ENCODE measurements at regions not wholly inside any gene's neighbourhood (a gene's known extent, or its start where the extent isn't known, plus 50 kb on each side); places are given as distances from the start of the nearest gene placed in this dataset.

- H3K9me3 Mint-ChIP-seq (ENCODE audit: unreplicated experiment): no peaks in the 10 kb centered on the region
- no peaks in the 10 kb centered on the region for H3K4me1 Mint-ChIP-seq (ENCODE audit: low read depth, unreplicated experiment)
- no peaks in the 10 kb centered on the region for H3K27me3 Mint-ChIP-seq (ENCODE audit: unreplicated experiment)
- no peak overlapping the region for H3K4me3 Mint-ChIP-seq (ENCODE audit: unreplicated experiment)
- no peak for TF ChIP-seq CTCF (IDR thresholded peaks at IDR 0.05; ENCODE audit: partially characterized antibody, unreplicated experiment)
- no peak overlapping the region for H3K27ac Mint-ChIP-seq (ENCODE audit: unreplicated experiment)
- no peak for DNase-seq
- H3K36me3 Mint-ChIP-seq (ENCODE audit: unreplicated experiment): no peaks in the 10 kb centered on the region
Measured at GRCh38 chr14:43039881-43040280, 1433.2 kb downstream of the LRFN5 start.

DNA sequence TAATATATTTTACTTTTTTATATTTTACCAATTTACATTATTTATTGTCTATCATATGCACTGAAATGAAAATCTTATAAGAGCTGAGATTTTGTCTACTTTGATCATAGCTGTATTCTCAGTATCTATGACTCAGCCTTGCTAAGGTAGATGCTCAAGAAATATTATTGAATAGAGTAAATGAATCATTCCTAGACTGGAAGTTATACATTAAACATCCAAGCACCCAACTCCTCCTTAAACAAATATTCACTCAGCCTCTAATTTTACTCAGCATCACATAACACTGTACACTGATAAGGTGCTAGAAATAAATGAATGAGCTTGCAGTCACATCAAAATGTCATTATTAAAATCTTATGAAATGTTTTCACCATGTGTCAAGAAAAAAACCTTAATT, 1424.9 kb downstream of the LRFN5 start:
- Mint-ChIP-seq H3K36me3 (ENCODE audit: unreplicated experiment) (no peaks in the 10 kb centered on the region), H3K4me3 (ENCODE audit: unreplicated experiment) (no peak overlapping the region), H3K27ac (ENCODE audit: unreplicated experiment) (no peak overlapping the region), H3K9me3 (ENCODE audit: unreplicated experiment) (no peaks in the 10 kb centered on the region), H3K27me3 (ENCODE audit: unreplicated experiment) (no peaks in the 10 kb centered on the region), H3K4me1 (ENCODE audit: low read depth, unreplicated experiment) (no peaks in the 10 kb centered on the region)
- no peak for DNase-seq
- no peak for TF ChIP-seq CTCF (IDR thresholded peaks at IDR 0.05; ENCODE audit: partially characterized antibody, unreplicated experiment)

- Mint-ChIP-seq H3K4me1 (ENCODE audit: low read depth, unreplicated experiment) (no peaks in the 10 kb centered on the region), H3K36me3 (ENCODE audit: unreplicated experiment) (no peaks in the 10 kb centered on the region), H3K4me3 (ENCODE audit: unreplicated experiment) (no peak overlapping the region), H3K9me3 (ENCODE audit: unreplicated experiment) (no peaks in the 10 kb centered on the region), H3K27ac (ENCODE audit: unreplicated experiment) (no peak overlapping the region), H3K27me3 (ENCODE audit: unreplicated experiment) (peaks cover 2% of the 10 kb centered on the region)
- no peak for DNase-seq
- TF ChIP-seq CTCF (IDR thresholded peaks at IDR 0.05; ENCODE audit: partially characterized antibody, unreplicated experiment): no peak
Measured at GRCh38 chr14:43022094-43022800, 1415.6 kb downstream of the LRFN5 start.

DNA sequence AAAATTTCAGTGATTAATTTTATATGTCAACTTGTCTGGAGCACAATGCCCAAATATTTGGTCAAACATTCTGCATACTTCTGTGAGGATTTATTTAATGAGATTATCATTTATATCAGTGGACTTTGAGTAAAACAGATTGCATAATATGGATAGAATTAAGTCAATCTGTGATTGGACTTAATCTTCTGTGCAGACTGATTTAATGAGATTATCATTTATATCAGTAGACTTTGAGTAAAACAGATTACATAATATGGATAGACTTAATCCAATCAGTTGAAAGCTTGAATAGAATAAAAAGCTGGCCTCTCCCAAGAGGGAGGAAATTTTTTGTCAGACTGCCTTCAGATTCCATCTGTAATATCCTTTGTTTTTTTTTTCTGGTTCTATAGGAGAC, 1413.2 kb downstream of the LRFN5 start:
- H3K9me3 Mint-ChIP-seq (ENCODE audit: unreplicated experiment): no peaks in the 10 kb centered on the region
- no peak for TF ChIP-seq CTCF (IDR thresholded peaks at IDR 0.05; ENCODE audit: partially characterized antibody, unreplicated experiment)
- H3K27ac Mint-ChIP-seq (ENCODE audit: unreplicated experiment): no peak overlapping the region
- H3K4me3 Mint-ChIP-seq (ENCODE audit: unreplicated experiment): no peak overlapping the region
- no peaks in the 10 kb centered on the region for H3K4me1 Mint-ChIP-seq (ENCODE audit: low read depth, unreplicated experiment)
- DNase-seq: no peak
- H3K36me3 Mint-ChIP-seq (ENCODE audit: unreplicated experiment): no peaks in the 10 kb centered on the region
- peaks cover 2% of the 10 kb centered on the region for H3K27me3 Mint-ChIP-seq (ENCODE audit: unreplicated experiment)

- Mint-ChIP-seq H3K27ac (ENCODE audit: unreplicated experiment) (no peak overlapping the region), H3K9me3 (ENCODE audit: unreplicated experiment) (no peaks in the 10 kb centered on the region), H3K4me1 (ENCODE audit: low read depth, unreplicated experiment) (no peaks in the 10 kb centered on the region), H3K27me3 (ENCODE audit: unreplicated experiment) (no peaks in the 10 kb centered on the region), H3K36me3 (ENCODE audit: unreplicated experiment) (no peaks in the 10 kb centered on the region), H3K4me3 (ENCODE audit: unreplicated experiment) (no peak overlapping the region)
- TF ChIP-seq CTCF (IDR thresholded peaks at IDR 0.05; ENCODE audit: partially characterized antibody, unreplicated experiment): no peak
- no peak for DNase-seq
Measured at GRCh38 chr14:43014338-43014737, 1407.7 kb downstream of the LRFN5 start.
